Effector memory CD4-positive, alpha-beta T cell (primary cell): ENCODE measurements at regions not wholly inside any gene's neighbourhood (a gene's known extent, or its start where the extent isn't known, plus 50 kb on each side); places are given as distances from the start of the nearest gene placed in this dataset.

Experiments used
- DNase-seq, 3 donors: peaks; one replicate each; pipeline ENCODE4 v3.0.0-alpha.2; 2020
- H3K27ac ChIP-seq: 2 replicates; pipeline ENCODE4 v1.7.0; 2013; ENCODE audit warnings: mild to moderate bottlenecking, low read length, moderate library complexity; ENCODE audit not compliant: insufficient read depth, poor library complexity, severe bottlenecking
- H3K27me3 ChIP-seq: replicated peaks from 2 replicates; pipeline ENCODE4 v1.7.0; 2013; ENCODE audit warnings: mild to moderate bottlenecking, low read length; ENCODE audit not compliant: insufficient read depth, control insufficient read depth, poor library complexity, severe bottlenecking
- H3K36me3 ChIP-seq: 2 replicates; pipeline ENCODE4 v1.7.0; 2013; ENCODE audit warnings: mild to moderate bottlenecking, low read length, moderate library complexity; ENCODE audit not compliant: control insufficient read depth, insufficient read depth
- H3K4me1 ChIP-seq: 2 replicates; pipeline ENCODE4 v1.7.0; 2013; ENCODE audit warnings: low read length, mild to moderate bottlenecking; ENCODE audit not compliant: control insufficient read depth, insufficient read depth, poor library complexity, severe bottlenecking
- H3K4me3 ChIP-seq: 2 replicates; pipeline ENCODE4 v1.7.0; 2013; ENCODE audit warnings: low read length, low read depth, mild to moderate bottlenecking; ENCODE audit not compliant: insufficient read depth, poor library complexity, severe bottlenecking
- H3K9me3 ChIP-seq: 2 replicates; pipeline ENCODE4 v1.7.0; 2013; ENCODE audit warnings: mild to moderate bottlenecking, low read length, moderate library complexity; ENCODE audit not compliant: control insufficient read depth

GRCh38 chr14:47872588-47872987, 197.2 kb upstream of the MDGA2 start:
- H3K4me1 ChIP-seq = no peaks in the 10 kb centered on the region

GRCh38 chr14:47863441-47863840, 188.0 kb upstream of the MDGA2 start:
- Histone ChIP-seq H3K4me1 (no peaks in the 10 kb centered on the region), H3K36me3 (no peaks in the 10 kb centered on the region), H3K9me3 (no peaks in the 10 kb centered on the region), H3K4me3 (no peak overlapping the region), H3K27ac (no peak overlapping the region), H3K27me3 (no peaks in the 10 kb centered on the region)
- DNase-seq = no peak

More at GRCh38 chr14:47872588-47872987, 197.2 kb upstream of the MDGA2 start:
- Histone ChIP-seq H3K27ac (no peak overlapping the region), H3K36me3 (no peaks in the 10 kb centered on the region), H3K9me3 (no peaks in the 10 kb centered on the region), H3K4me3 (no peak overlapping the region), H3K27me3 (no peaks in the 10 kb centered on the region)
- DNase-seq = no peak

DNA sequence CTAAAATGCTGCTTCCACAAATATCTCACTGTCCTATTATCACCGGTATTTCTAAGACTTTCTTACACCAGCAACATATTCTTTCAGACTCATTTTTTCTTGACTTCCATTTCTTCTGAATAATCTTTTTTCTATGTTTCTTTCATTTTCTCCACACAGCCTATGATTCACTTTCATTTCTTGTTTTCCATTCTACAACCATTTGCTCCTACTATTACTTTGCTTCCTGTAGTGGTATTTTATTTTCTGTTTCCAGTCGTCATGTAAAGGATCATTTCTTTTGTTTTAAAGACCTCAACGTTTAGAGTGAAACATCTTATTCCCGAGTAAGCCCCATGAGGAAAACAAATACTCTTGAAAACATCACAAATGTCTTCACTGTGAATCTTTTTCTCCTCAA, 182.2 kb upstream of the MDGA2 start:
- Histone ChIP-seq H3K36me3 (no peaks in the 10 kb centered on the region), H3K27me3 (no peaks in the 10 kb centered on the region), H3K4me1 (no peaks in the 10 kb centered on the region), H3K4me3 (no peak overlapping the region), H3K9me3 (no peaks in the 10 kb centered on the region), H3K27ac (no peak overlapping the region)
- no peak for DNase-seq

DNA sequence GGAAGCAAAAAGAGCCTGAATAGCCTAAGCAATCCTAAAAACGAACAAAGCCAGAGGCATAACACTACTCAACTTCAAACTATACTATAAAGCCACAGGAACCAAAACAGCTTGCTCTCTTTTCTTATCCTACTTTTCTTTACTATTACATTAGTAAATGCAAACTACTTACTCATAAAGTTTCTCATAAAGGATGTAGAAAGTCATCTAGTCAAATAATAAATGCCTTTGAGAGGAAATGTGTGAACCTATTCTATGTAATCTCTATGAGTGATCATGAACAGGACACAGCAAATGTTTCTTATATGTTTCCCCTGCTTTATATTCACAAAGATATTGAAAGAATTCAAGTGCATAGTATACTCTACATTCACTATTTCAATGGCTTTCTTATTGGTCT, 176.9 kb upstream of the MDGA2 start:
- H3K4me1 ChIP-seq = no peaks in the 10 kb centered on the region
- H3K27ac ChIP-seq = no peak overlapping the region
- no peaks in the 10 kb centered on the region for H3K27me3 ChIP-seq
- DNase-seq = no peak
- no peak overlapping the region for H3K4me3 ChIP-seq
- H3K9me3 ChIP-seq = no peaks in the 10 kb centered on the region
- no peaks in the 10 kb centered on the region for H3K36me3 ChIP-seq

GRCh38 chr14:47846008-47846407, 170.6 kb upstream of the MDGA2 start:
- DNase-seq = no peak
- Histone ChIP-seq H3K9me3 (peaks cover 2% of the 10 kb centered on the region), H3K27ac (no peak overlapping the region), H3K4me1 (no peaks in the 10 kb centered on the region), H3K27me3 (no peaks in the 10 kb centered on the region), H3K4me3 (no peak overlapping the region), H3K36me3 (no peaks in the 10 kb centered on the region)

- Histone ChIP-seq H3K36me3 (no peaks in the 10 kb centered on the region), H3K4me3 (no peak overlapping the region), H3K27me3 (no peaks in the 10 kb centered on the region), H3K9me3 (peaks cover 2% of the 10 kb centered on the region), H3K27ac (no peak overlapping the region), H3K4me1 (no peaks in the 10 kb centered on the region)
- DNase-seq = no peak
These were observed 167.8 kb upstream of the MDGA2 start for GRCh38 chr14:47843236-47843635.

DNA sequence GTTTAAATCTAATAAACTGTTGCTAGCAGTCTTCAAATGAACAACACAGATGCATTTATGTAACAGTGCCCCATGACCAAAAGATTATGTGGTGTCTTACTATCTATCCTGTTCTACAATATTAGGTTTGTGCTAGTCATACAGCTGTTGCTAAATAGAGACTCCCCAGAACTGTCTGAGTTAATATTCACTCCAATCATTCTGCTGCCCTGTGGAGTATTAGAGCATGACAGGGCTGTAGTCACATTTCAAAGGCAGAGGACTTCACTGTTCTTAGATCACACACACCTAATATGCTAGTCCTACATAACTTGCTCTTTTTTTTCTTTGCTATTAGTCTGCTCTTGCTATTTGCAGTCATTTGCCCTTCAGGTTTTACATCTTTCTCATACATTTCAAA, 157.6 kb upstream of the MDGA2 start:
- no peaks in the 10 kb centered on the region for H3K4me1 ChIP-seq
- H3K27me3 ChIP-seq = no peaks in the 10 kb centered on the region
- H3K9me3 ChIP-seq = no peaks in the 10 kb centered on the region
- H3K36me3 ChIP-seq = no peaks in the 10 kb centered on the region
- H3K4me3 ChIP-seq = no peak overlapping the region
- DNase-seq = no peak
- H3K27ac ChIP-seq = no peak overlapping the region

GRCh38 chr14:47826809-47827208, 151.4 kb upstream of the MDGA2 start:
- Histone ChIP-seq H3K4me3 (no peak overlapping the region), H3K36me3 (no peaks in the 10 kb centered on the region), H3K27ac (no peak overlapping the region), H3K27me3 (no peaks in the 10 kb centered on the region), H3K4me1 (no peaks in the 10 kb centered on the region), H3K9me3 (no peaks in the 10 kb centered on the region)
- DNase-seq = no peak

DNA sequence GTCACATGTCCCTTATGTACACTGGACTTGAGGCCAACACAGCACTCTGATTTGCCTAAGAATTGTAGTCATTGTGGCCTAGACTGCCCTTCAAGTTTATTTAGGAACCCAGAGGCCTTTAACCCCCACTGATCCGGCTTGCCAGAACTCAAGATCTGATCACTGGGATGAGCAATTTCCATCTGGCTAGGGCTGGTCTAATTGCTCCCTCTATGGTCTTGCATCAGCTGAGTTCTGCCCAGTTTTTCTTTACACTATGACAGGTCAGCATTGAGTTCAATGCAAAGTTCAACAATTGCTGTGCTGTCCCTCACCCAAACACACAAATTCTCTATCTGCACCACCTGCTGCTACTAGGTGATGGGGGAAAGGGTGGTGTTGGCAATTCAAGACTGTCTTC, 146.9 kb upstream of the MDGA2 start:
- Histone ChIP-seq H3K9me3 (no peaks in the 10 kb centered on the region), H3K36me3 (no peaks in the 10 kb centered on the region), H3K4me1 (no peaks in the 10 kb centered on the region), H3K27me3 (no peaks in the 10 kb centered on the region), H3K4me3 (no peak overlapping the region), H3K27ac (no peak overlapping the region)
- no peak for DNase-seq

DNA sequence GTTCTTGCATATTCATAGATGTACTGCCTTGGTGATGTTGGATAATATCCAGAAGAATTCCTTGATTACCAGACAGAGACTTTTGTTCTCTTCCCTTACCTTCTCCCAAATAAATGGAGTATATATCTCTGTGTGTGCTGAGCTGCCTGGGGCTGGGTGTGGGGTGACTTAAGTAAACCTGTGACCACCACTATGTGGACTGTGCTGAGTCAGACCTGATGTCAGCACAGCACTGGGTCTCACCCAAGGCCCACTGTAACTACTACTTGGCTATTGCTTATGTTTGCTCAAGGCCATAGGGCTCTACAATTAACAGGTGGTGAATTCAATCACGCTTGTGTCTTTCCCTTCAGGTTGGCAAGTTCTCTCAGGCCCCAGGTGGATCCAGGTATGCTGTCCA, 145.7 kb upstream of the MDGA2 start:
- Histone ChIP-seq H3K9me3 (no peaks in the 10 kb centered on the region), H3K36me3 (no peaks in the 10 kb centered on the region), H3K4me1 (no peaks in the 10 kb centered on the region), H3K27ac (no peak overlapping the region), H3K4me3 (no peak overlapping the region), H3K27me3 (no peaks in the 10 kb centered on the region)
- DNase-seq = no peak

DNA sequence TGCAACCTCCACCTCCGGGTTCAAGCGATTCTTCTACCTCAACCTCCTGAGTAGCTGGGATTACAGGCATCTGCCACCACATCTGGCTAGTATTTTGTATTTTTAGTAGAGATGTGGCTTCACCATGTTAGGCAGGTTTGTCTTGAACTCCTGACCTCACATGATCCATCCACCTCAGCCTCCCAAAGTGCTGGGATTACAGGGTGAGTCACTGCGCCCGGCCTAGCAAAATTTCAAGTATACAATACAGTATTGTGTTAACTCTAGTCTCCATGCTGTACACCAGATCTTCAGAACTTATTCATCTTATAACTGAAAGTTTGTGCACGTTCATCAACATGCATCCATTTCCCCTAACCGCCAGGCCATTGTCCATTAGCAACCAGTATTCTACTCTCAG, 115.1 kb upstream of the MDGA2 start:
- H3K27ac ChIP-seq = no peak overlapping the region
- no peaks in the 10 kb centered on the region for H3K4me1 ChIP-seq
- H3K9me3 ChIP-seq = no peaks in the 10 kb centered on the region
- DNase-seq = no peak
- no peak overlapping the region for H3K4me3 ChIP-seq
- H3K36me3 ChIP-seq = no peaks in the 10 kb centered on the region
- no peaks in the 10 kb centered on the region for H3K27me3 ChIP-seq
